Peyer's patch (tissue), 4 donors: ENCODE measurements at regions not wholly inside any gene's neighbourhood (a gene's known extent, or its start where the extent isn't known, plus 50 kb on each side); places are given as distances from the start of the nearest gene placed in this dataset.
A peak's percentile ranks its signal among the peaks of the same experiment; 100 is the strongest.

ENCODE experiments used
- DNase-seq, 3 donors: peaks; one replicate each; pipeline ENCODE4 v3.0.0-alpha.2; 2017 to 2019
- H3K27ac ChIP-seq, 4 donors: fragments of 200-600 bp; sonication (generic); one replicate each; pipeline ENCODE4 v1.5.1; 2016 to 2019
- H3K27me3 ChIP-seq, 2 donors: fragments of 200-600 bp; sonication (generic); one replicate each; pipeline ENCODE4 v1.5.1; 2019
- H3K36me3 ChIP-seq, 3 donors: fragments of 200-600 bp; sonication (generic); one replicate each; pipeline ENCODE4 v1.5.1; 2016 to 2019
- H3K4me1 ChIP-seq, 4 donors: fragments of 200-600 bp; sonication (generic); one replicate each; pipeline ENCODE4 v1.5.1; 2016 to 2019
- H3K4me3 ChIP-seq, 4 donors: fragments of 200-600 bp; sonication (generic); 1 replicate in 3 of 4; 2 replicates in 1 of 4; pipeline ENCODE4 v1.5.1; 2016 to 2019; ENCODE audit warnings: mild to moderate bottlenecking in 1 of 4
- H3K9me3 ChIP-seq, 4 donors: fragments of 200-600 bp; sonication (generic); one replicate each; pipeline ENCODE4 v1.5.1; 2016 to 2019; ENCODE audit warnings: mild to moderate bottlenecking in 1 of 4
- POLR2A ChIP-seq, 2 donors: fragments of 450-650 bp; IDR thresholded peaks; one replicate each; pipeline ENCODE4 v1.5.1; 2017; ENCODE audit warnings: antibody characterized with exemption in 2 of 2, mild to moderate bottlenecking in 2 of 2, moderate library complexity in 2 of 2
- TF ChIP-seq, protein P1 (sequence below), 6 experiments: fragments of 450-650 bp in 4 of 6; fragments of 200-600 bp in 2 of 6; sonication (generic) in 1 of 6; IDR thresholded peaks; one replicate each; pipeline ENCODE4 v1.5.1; 2017 to 2019; ENCODE audit warnings: antibody characterized with exemption in 6 of 6, mild to moderate bottlenecking in 3 of 6, moderate library complexity in 1 of 6

DNA sequence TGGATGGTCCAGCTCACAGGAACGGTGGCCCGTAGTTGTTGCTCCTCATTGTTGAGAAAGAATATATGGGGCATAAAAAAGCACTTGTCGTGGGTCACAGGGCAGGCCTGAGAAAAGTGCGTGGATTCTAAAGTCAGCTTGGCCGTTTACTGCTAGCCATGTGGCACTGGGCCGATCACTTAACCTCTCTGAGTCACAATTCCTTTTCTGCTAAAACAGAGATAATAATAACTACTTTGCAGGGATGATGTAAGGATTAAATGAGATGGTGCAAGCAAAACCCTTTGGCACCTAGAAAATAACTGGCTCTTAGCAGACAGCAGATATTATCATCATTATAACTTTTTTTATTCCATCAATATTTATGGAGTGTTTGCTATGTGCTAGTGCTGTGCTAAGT, 579.7 kb downstream of the CCDC171 start:
- Histone ChIP-seq H3K4me1 (no peaks in the 10 kb centered on the region), H3K36me3 (no peaks in the 10 kb centered on the region), H3K27ac (no peak overlapping the region), H3K9me3 (no peaks in the 10 kb centered on the region), H3K4me3 (no peak overlapping the region), H3K27me3 (no peaks in the 10 kb centered on the region)
- TF ChIP-seq POLR2A (IDR thresholded peaks at IDR 0.05), result no peak
- TF ChIP-seq, protein P1, sequence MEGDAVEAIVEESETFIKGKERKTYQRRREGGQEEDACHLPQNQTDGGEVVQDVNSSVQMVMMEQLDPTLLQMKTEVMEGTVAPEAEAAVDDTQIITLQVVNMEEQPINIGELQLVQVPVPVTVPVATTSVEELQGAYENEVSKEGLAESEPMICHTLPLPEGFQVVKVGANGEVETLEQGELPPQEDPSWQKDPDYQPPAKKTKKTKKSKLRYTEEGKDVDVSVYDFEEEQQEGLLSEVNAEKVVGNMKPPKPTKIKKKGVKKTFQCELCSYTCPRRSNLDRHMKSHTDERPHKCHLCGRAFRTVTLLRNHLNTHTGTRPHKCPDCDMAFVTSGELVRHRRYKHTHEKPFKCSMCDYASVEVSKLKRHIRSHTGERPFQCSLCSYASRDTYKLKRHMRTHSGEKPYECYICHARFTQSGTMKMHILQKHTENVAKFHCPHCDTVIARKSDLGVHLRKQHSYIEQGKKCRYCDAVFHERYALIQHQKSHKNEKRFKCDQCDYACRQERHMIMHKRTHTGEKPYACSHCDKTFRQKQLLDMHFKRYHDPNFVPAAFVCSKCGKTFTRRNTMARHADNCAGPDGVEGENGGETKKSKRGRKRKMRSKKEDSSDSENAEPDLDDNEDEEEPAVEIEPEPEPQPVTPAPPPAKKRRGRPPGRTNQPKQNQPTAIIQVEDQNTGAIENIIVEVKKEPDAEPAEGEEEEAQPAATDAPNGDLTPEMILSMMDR (IDR thresholded peaks at IDR 0.05), result no peak
- no peak for DNase-seq

DNA sequence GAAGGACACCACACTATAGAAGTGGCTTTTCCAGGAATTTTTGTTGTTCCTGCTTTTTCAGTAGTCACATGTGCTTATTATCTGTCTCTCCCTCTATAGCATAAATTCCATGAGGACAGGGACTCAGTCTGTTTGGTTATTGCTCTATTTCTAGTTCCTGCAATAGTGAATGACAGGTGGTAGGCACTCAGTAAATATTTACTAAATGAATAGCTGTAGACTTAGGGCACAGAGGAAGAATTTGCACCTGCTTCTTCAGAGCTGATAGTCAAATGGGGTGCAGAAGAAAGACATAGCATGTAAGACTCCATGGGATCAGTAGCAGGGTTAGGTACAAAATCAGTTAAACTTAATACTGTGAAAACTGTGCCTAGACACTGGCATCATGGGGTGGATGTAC, 580.2 kb downstream of the CCDC171 start:
- Histone ChIP-seq H3K4me1 (no peaks in the 10 kb centered on the region), H3K4me3 (no peak overlapping the region), H3K27me3 (no peaks in the 10 kb centered on the region), H3K36me3 (no peaks in the 10 kb centered on the region), H3K27ac (no peak overlapping the region), H3K9me3 (no peaks in the 10 kb centered on the region)
- DNase-seq, result no peak
- TF ChIP-seq POLR2A (IDR thresholded peaks at IDR 0.05), result no peak
- TF ChIP-seq, protein P1 (IDR thresholded peaks at IDR 0.05), result no peak

DNA sequence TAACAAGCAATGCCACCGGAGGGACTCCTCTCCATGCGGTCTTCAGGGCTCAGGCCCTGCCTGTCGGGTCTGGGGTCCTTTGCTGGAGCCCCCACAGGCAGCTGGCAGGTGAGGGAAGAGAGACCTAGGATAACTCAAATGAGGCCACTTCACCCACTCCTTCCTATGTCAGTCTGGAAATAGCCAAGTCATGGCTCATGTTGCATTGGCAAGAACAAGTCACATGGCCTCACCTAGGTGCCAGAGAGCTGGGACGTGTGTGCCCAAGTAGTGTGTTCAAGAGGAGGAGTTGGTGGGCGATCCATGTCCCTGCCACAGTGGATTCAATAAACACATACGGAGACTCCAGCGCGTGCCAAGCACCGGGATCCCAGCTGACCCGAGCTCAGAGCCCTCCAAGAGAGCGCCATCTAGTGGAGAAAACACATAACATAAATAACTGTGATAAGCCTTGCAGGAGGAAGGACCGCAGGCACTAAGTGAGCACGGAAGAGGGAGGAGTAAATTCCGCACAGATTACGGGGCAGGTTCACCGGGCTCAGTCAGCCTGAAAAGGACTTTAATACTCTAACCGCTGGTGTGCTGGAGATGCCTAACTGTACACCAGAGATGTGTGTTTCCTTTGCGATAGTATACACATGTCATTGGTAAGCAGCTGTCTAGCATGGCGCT, 580.8 kb downstream of the CCDC171 start:
- Histone ChIP-seq H3K9me3 (no peaks in the 10 kb centered on the region), H3K4me3 (no peak overlapping the region), H3K27ac (no peak overlapping the region), H3K4me1 (no peaks in the 10 kb centered on the region), H3K36me3 (no peaks in the 10 kb centered on the region), H3K27me3 (no peaks in the 10 kb centered on the region)
- TF ChIP-seq POLR2A (IDR thresholded peaks at IDR 0.05), result no peak
- TF ChIP-seq, protein P1 (IDR thresholded peaks at IDR 0.05), result peak in 4 of 6 experiments; percentile 44 to 67 (median 48)
- DNase-seq, result peak in 2 of 3 donors; percentile 51 to 56

DNA sequence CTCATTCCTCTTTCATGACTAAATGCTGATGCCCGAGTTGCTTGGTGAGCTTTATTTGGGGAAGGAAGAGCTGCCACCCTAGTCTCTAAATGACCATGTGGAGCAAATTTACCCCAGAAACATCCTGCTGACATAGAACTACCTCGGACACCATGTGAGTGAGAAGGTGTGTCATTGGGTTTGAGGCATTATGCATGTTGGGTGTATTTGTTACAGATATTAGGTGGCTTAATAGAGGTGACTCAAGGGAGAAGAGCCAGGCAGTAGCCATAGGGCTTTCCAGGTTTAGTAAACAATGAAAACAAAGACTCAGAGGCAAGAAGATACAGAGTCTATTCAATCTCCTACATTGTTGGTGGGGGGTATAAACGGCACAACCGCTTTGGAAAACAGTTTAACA, 581.5 kb downstream of the CCDC171 start:
- H3K9me3 ChIP-seq, result no peaks in the 10 kb centered on the region
- no peak for TF ChIP-seq POLR2A (IDR thresholded peaks at IDR 0.05)
- TF ChIP-seq, protein P1 (IDR thresholded peaks at IDR 0.05), result no peak
- H3K27ac ChIP-seq, result no peak overlapping the region
- H3K27me3 ChIP-seq, result no peaks in the 10 kb centered on the region
- no peak overlapping the region for H3K4me3 ChIP-seq
- no peaks in the 10 kb centered on the region for H3K36me3 ChIP-seq
- H3K4me1 ChIP-seq, result no peaks in the 10 kb centered on the region
- DNase-seq, result no peak

DNA sequence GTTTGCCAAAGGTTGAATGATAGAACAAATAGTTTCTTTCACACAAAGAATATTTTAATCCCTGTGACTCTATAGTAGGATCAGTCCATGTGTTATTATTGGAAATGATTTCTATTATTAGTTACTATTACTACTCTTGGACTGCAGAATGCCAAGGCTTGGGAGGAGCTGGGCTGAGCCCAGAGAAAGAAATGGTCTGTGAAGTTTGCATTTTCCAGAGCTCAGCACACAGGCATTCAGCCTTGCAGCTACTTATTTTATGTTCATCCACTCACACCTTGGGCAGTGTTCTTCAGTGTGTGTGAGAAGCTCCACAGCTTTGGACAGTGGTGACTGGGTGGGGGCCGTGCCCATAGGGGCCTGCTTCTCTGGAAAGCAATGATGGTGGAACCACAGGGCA, 583.1 kb downstream of the CCDC171 start:
- H3K4me3 ChIP-seq, result no peak overlapping the region
- H3K36me3 ChIP-seq, result no peaks in the 10 kb centered on the region
- no peak for DNase-seq
- no peaks in the 10 kb centered on the region for H3K27me3 ChIP-seq
- H3K9me3 ChIP-seq, result no peaks in the 10 kb centered on the region
- H3K4me1 ChIP-seq, result no peaks in the 10 kb centered on the region
- H3K27ac ChIP-seq, result no peak overlapping the region
- no peak for TF ChIP-seq POLR2A (IDR thresholded peaks at IDR 0.05)
- TF ChIP-seq, protein P1 (IDR thresholded peaks at IDR 0.05), result no peak

DNA sequence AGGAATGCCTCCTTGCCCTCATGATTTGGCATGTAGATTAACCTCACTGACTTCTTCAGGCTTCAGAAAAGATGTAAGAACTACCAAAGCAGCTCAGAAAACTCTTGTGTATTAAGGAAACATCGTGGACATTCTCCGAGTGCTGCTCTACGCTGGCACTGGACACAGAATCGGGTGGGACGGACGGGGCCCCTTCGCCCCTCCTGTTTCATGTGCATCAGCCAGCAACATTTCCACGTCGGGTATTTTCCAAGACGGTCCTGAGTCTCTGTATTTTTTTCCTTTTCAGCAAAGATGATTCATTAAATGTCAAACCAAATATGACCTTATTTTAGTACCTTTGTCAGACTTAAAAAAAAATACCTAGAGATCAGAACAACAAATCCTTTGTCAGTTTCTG, 583.6 kb downstream of the CCDC171 start:
- H3K4me3 ChIP-seq, result no peak overlapping the region
- H3K9me3 ChIP-seq, result no peaks in the 10 kb centered on the region
- H3K27me3 ChIP-seq, result no peaks in the 10 kb centered on the region
- H3K27ac ChIP-seq, result no peak overlapping the region
- no peaks in the 10 kb centered on the region for H3K36me3 ChIP-seq
- TF ChIP-seq POLR2A (IDR thresholded peaks at IDR 0.05), result no peak
- TF ChIP-seq, protein P1 (IDR thresholded peaks at IDR 0.05), result no peak
- DNase-seq, result no peak
- H3K4me1 ChIP-seq, result no peaks in the 10 kb centered on the region
